SK-N-SH treated with all-trans-retinoic acid at 6 μM for 48 hours (cell line): ENCODE measurements at regions not wholly inside any gene's neighbourhood (a gene's known extent, or its start where the extent isn't known, plus 50 kb on each side); places are given as distances from the start of the nearest gene placed in this dataset.

Source experiments
- ATAC-seq: fragments of 200-7000 bp; cut with Tn5 transposase; 3 replicates; pipeline ENCODE4 v1.9.1; 2020; ENCODE audit warnings: mild to moderate bottlenecking, moderate library complexity
- ARNTL ChIP-seq: fragments of 450-650 bp; formaldehyde crosslinking; IDR thresholded peaks from 2 replicates; pipeline ENCODE4 v1.5.0; 2020; ENCODE audit warnings: low read depth, mild to moderate bottlenecking, moderate library complexity, borderline replicate concordance
- BACH2 ChIP-seq: fragments of 250-450 bp; sonication (Bioruptor Pico); IDR thresholded peaks from 2 replicates; pipeline ENCODE4 v1.9.0; 2021; ENCODE audit warnings: mild to moderate bottlenecking, borderline replicate concordance
- CREB5 ChIP-seq: fragments of 250-450 bp; sonication (Bioruptor Pico); IDR thresholded peaks from 2 replicates; pipeline ENCODE4 v1.5.1; 2020; ENCODE audit warnings: low read depth, mild to moderate bottlenecking, moderate library complexity
- CSDC2 ChIP-seq: fragments of 250-450 bp; sonication (Bioruptor Pico); IDR thresholded peaks from 2 replicates; pipeline ENCODE4 v1.5.0; 2020; ENCODE audit warnings: mild to moderate bottlenecking, moderate library complexity
- CSRNP3 ChIP-seq: fragments of 250-450 bp; sonication (Bioruptor Pico); IDR thresholded peaks from 2 replicates; pipeline ENCODE4 v1.5.1; 2021; ENCODE audit warnings: mild to moderate bottlenecking, moderate library complexity
- ESRRG ChIP-seq: fragments of 250-450 bp; sonication (Bioruptor Pico); IDR thresholded peaks from 2 replicates; pipeline ENCODE4 v1.6.1; 2021; ENCODE audit warnings: mild to moderate bottlenecking
- GLIS3 ChIP-seq: fragments of 250-450 bp; sonication (Bioruptor Pico); IDR thresholded peaks from 2 replicates; pipeline ENCODE4 v1.5.0; 2020; ENCODE audit warnings: mild to moderate bottlenecking, moderate library complexity
- ISL1 ChIP-seq: fragments of 250-450 bp; sonication (Bioruptor Pico); IDR thresholded peaks from 2 replicates; pipeline ENCODE4 v2.1.2; 2022; ENCODE audit warnings: mild to moderate bottlenecking, moderate library complexity
- PPARA ChIP-seq: fragments of 250-450 bp; sonication (Bioruptor Pico); IDR thresholded peaks from 2 replicates; pipeline ENCODE4 v1.5.0; 2020; ENCODE audit warnings: mild to moderate bottlenecking, borderline replicate concordance
- RARB ChIP-seq: fragments of 250-450 bp; sonication (Bioruptor Pico); IDR thresholded peaks from 2 replicates; pipeline ENCODE4 v1.8.0; 2021; ENCODE audit warnings: mild to moderate bottlenecking, moderate library complexity
- SNAI2 ChIP-seq: fragments of 250-450 bp; sonication (Bioruptor Pico); IDR thresholded peaks from 2 replicates; pipeline ENCODE4 v1.5.0; 2020; ENCODE audit warnings: mild to moderate bottlenecking, moderate library complexity
- TCF4 ChIP-seq: fragments of 250-450 bp; sonication (Bioruptor Pico); IDR thresholded peaks from 2 replicates; pipeline ENCODE4 v1.8.0; 2021; ENCODE audit warnings: mild to moderate bottlenecking, moderate library complexity, borderline replicate concordance
- TOX ChIP-seq: fragments of 250-450 bp; sonication (Bioruptor Pico); IDR thresholded peaks from 2 replicates; pipeline ENCODE4 v1.8.0; 2021; ENCODE audit warnings: mild to moderate bottlenecking, moderate library complexity, borderline replicate concordance
- TSHZ2 ChIP-seq: fragments of 250-450 bp; sonication (Bioruptor Pico); IDR thresholded peaks from 2 replicates; pipeline ENCODE4 v1.5.0; 2020; ENCODE audit warnings: mild to moderate bottlenecking, moderate library complexity
- ZC3H10 ChIP-seq: fragments of 250-450 bp; sonication (Bioruptor Pico); IDR thresholded peaks from 2 replicates; pipeline ENCODE4 v1.5.1; 2021; ENCODE audit warnings: mild to moderate bottlenecking, moderate library complexity
- ZFP3 ChIP-seq: fragments of 250-450 bp; sonication (Bioruptor Pico); IDR thresholded peaks from 2 replicates; pipeline ENCODE4 v1.5.0; 2020; ENCODE audit warnings: mild to moderate bottlenecking, moderate library complexity
- ZNF565 ChIP-seq: fragments of 450-650 bp; formaldehyde crosslinking; conservative IDR thresholded peaks from 2 replicates; pipeline ENCODE4 v1.5.0; 2020; ENCODE audit warnings: low read depth, mild to moderate bottlenecking, moderate library complexity
- ZNF70 ChIP-seq: fragments of 450-650 bp; formaldehyde crosslinking; IDR thresholded peaks from 2 replicates; pipeline ENCODE4 v1.5.0; 2020; ENCODE audit warnings: mild to moderate bottlenecking, moderate library complexity
- ZNF8 ChIP-seq: fragments of 450-650 bp; formaldehyde crosslinking; IDR thresholded peaks from 2 replicates; pipeline ENCODE4 v1.5.0; 2020; ENCODE audit warnings: mild to moderate bottlenecking, moderate library complexity
- TF ChIP-seq, protein P1 (sequence below): fragments of 250-450 bp; sonication (Bioruptor Pico); IDR thresholded peaks from 2 replicates; pipeline ENCODE4 v1.8.0; 2021; ENCODE audit warnings: low read depth, mild to moderate bottlenecking, moderate library complexity, borderline replicate concordance

- TF ChIP-seq CSRNP3 (CRISPR knock-in tag) (no peak), ZFP3 (CRISPR knock-in tag) (no peak), TOX (CRISPR knock-in tag) (no peak), CREB5 (CRISPR knock-in tag) (no peak), RARB (CRISPR knock-in tag) (no peak), ESRRG (CRISPR knock-in tag) (no peak), ZNF8 (CRISPR knock-in tag) (no peak)
- no peak for ATAC-seq
These were observed 83.0 kb upstream of the LGR5 start for GRCh38 chr12:71356569-71356968.

DNA sequence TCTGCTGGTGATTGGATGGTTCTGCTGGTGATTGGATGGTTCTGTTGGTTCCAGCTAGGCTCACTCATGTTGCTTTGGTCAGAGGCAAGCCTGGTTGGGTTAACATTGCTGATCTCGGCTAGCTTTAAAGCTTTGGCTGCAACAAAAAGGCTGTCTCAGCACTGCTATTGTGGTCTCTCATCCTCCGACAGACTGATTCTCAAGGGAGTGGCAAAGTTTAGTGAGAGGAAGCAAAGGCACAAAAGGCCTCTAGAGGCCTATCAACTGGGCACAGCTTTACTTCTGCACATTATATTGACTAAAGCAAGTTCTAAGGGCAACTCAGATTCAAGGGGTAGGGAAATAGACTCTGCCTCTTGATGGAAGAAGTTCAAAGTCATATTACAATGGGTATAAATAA is 84.7 kb upstream of the LGR5 start:
- TF ChIP-seq CSDC2 (CRISPR knock-in tag) (no peak), BACH2 (CRISPR knock-in tag) (no peak), ZNF565 (CRISPR knock-in tag) (no peak), GLIS3 (CRISPR knock-in tag) (no peak), SNAI2 (CRISPR knock-in tag) (no peak), CSRNP3 (CRISPR knock-in tag) (no peak), ESRRG (CRISPR knock-in tag) (no peak)
- ATAC-seq: no peak

- no peak for TF ChIP-seq ISL1 (CRISPR knock-in tag)
- TF ChIP-seq TSHZ2 (CRISPR knock-in tag): no peak
- no peak for TF ChIP-seq ZC3H10
- TF ChIP-seq BACH2 (CRISPR knock-in tag): no peak
- no peak for TF ChIP-seq CSRNP3 (CRISPR knock-in tag)
- no peak for TF ChIP-seq ESRRG (CRISPR knock-in tag)
- TF ChIP-seq ZNF8 (CRISPR knock-in tag): no peak
- no peak for TF ChIP-seq SNAI2 (CRISPR knock-in tag)
- TF ChIP-seq GLIS3 (CRISPR knock-in tag): no peak
- TF ChIP-seq ZFP3 (CRISPR knock-in tag): no peak
- no peak for TF ChIP-seq ARNTL (CRISPR knock-in tag)
- no peak for TF ChIP-seq TOX (CRISPR knock-in tag)
- no peak for TF ChIP-seq ZNF70
- TF ChIP-seq RARB (CRISPR knock-in tag): no peak
- no peak for TF ChIP-seq PPARA
- no peak for TF ChIP-seq TCF4 (CRISPR knock-in tag)
- TF ChIP-seq, protein P1, sequence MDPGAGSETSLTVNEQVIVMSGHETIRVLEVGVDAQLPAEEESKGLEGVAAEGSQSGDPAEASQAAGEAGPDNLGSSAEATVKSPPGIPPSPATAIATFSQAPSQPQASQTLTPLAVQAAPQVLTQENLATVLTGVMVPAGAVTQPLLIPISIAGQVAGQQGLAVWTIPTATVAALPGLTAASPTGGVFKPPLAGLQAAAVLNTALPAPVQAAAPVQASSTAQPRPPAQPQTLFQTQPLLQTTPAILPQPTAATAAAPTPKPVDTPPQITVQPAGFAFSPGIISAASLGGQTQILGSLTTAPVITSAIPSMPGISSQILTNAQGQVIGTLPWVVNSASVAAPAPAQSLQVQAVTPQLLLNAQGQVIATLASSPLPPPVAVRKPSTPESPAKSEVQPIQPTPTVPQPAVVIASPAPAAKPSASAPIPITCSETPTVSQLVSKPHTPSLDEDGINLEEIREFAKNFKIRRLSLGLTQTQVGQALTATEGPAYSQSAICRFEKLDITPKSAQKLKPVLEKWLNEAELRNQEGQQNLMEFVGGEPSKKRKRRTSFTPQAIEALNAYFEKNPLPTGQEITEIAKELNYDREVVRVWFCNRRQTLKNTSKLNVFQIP (CRISPR knock-in tag): no peak
- TF ChIP-seq, all 23 proteins: peak for 0
- no peak for ATAC-seq
These were observed 86.0 kb upstream of the LGR5 start for GRCh38 chr12:71353607-71354006.
